ENCODE measurements at regions not wholly inside any gene's neighbourhood (a gene's known extent, or its start where the extent isn't known, plus 50 kb on each side); places are given as distances from the start of the nearest gene placed in this dataset.

DNA sequence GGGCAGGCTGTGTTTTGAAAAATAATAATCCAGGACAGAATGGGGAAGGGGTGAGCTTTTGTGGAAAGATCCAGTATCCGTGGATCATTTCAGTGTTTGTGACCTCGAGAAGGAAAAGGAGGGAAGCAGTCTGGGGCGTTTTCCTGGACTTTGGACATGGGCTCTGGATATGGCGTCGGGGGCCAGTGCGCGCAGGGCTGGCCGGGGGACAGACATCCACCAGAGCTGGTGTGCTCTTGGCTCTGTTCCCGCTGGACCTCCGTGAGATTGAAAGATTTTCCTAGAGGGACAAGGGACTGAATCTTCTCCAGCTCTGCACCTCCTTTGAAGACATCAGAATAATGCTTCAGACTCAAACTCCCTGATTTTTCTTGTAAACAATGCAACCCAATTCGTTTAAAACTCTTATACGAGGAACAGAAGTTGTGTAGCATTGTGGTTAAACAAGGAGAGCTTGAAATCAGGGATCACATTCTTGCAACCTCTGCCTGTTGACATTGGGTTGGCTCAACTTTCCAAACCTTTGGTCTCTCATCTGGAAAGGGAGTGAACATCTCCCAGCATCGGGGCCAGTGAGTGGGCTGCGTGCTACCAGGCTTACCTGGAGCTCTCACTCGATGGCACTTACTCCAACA, 75.9 kb downstream of the C16orf95 start:
- TF ChIP-seq, protein P1, sequence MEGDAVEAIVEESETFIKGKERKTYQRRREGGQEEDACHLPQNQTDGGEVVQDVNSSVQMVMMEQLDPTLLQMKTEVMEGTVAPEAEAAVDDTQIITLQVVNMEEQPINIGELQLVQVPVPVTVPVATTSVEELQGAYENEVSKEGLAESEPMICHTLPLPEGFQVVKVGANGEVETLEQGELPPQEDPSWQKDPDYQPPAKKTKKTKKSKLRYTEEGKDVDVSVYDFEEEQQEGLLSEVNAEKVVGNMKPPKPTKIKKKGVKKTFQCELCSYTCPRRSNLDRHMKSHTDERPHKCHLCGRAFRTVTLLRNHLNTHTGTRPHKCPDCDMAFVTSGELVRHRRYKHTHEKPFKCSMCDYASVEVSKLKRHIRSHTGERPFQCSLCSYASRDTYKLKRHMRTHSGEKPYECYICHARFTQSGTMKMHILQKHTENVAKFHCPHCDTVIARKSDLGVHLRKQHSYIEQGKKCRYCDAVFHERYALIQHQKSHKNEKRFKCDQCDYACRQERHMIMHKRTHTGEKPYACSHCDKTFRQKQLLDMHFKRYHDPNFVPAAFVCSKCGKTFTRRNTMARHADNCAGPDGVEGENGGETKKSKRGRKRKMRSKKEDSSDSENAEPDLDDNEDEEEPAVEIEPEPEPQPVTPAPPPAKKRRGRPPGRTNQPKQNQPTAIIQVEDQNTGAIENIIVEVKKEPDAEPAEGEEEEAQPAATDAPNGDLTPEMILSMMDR (IDR thresholded peaks at IDR 0.05; ENCODE audit: low read depth, low read length, missing input control), result no peak
- no peak for TF ChIP-seq YY1 (IDR thresholded peaks at IDR 0.05)
- no peak for TF ChIP-seq TAF1 (conservative IDR thresholded peaks at IDR 0.05)
- TF ChIP-seq, protein P2, sequence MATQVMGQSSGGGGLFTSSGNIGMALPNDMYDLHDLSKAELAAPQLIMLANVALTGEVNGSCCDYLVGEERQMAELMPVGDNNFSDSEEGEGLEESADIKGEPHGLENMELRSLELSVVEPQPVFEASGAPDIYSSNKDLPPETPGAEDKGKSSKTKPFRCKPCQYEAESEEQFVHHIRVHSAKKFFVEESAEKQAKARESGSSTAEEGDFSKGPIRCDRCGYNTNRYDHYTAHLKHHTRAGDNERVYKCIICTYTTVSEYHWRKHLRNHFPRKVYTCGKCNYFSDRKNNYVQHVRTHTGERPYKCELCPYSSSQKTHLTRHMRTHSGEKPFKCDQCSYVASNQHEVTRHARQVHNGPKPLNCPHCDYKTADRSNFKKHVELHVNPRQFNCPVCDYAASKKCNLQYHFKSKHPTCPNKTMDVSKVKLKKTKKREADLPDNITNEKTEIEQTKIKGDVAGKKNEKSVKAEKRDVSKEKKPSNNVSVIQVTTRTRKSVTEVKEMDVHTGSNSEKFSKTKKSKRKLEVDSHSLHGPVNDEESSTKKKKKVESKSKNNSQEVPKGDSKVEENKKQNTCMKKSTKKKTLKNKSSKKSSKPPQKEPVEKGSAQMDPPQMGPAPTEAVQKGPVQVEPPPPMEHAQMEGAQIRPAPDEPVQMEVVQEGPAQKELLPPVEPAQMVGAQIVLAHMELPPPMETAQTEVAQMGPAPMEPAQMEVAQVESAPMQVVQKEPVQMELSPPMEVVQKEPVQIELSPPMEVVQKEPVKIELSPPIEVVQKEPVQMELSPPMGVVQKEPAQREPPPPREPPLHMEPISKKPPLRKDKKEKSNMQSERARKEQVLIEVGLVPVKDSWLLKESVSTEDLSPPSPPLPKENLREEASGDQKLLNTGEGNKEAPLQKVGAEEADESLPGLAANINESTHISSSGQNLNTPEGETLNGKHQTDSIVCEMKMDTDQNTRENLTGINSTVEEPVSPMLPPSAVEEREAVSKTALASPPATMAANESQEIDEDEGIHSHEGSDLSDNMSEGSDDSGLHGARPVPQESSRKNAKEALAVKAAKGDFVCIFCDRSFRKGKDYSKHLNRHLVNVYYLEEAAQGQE (IDR thresholded peaks at IDR 0.05), result no peak

All from liver (tissue), 3 donors.